ENCODE measurements at regions not wholly inside any gene's neighbourhood (a gene's known extent, or its start where the extent isn't known, plus 50 kb on each side); places are given as distances from the start of the nearest gene placed in this dataset.
"Not testable (repeated sequence)": the region's sequence is repeated elsewhere in the genome, so short reads cannot be mapped to it uniquely, and the experiment has no call there.

- no peak for DNase-seq
Measured at GRCh38 chr1:181204530-181204929, 116.0 kb downstream of the IER5 start.

GRCh38 chr1:181205901-181206300 is 117.4 kb downstream of the IER5 start:
- no peak for DNase-seq

- no peak for DNase-seq
Measured at GRCh38 chr1:181206513-181206912, 118.0 kb downstream of the IER5 start.

GRCh38 chr1:181206979-181207790 is 118.7 kb downstream of the IER5 start:
- no peak for DNase-seq

- DNase-seq = no peak
Measured at GRCh38 chr1:181208083-181208482, 119.6 kb downstream of the IER5 start.

- DNase-seq = no peak
Measured at GRCh38 chr1:181208967-181209366, 120.5 kb downstream of the IER5 start.

- DNase-seq = no peak
Measured at GRCh38 chr1:181213056-181213455, 124.6 kb downstream of the IER5 start.

- no peak for DNase-seq
Measured at GRCh38 chr1:181216591-181216994, 128.1 kb downstream of the IER5 start.

GRCh38 chr1:181219938-181220337 is 131.4 kb downstream of the IER5 start:
- no peak for DNase-seq

- no peak for DNase-seq
Measured at GRCh38 chr1:181221078-181221477, 132.6 kb downstream of the IER5 start.

GRCh38 chr1:181222972-181223505 is 134.5 kb downstream of the IER5 start:
- no peak for DNase-seq

GRCh38 chr1:181226728-181227127 is 138.2 kb downstream of the IER5 start:
- not testable (repeated sequence) for DNase-seq

- no peak for DNase-seq
Measured at GRCh38 chr1:181239086-181239485, 150.6 kb downstream of the IER5 start.

GRCh38 chr1:181246320-181246719 is 157.8 kb downstream of the IER5 start:
- DNase-seq = not testable (repeated sequence)

GRCh38 chr1:181248361-181248760 is 159.9 kb downstream of the IER5 start:
- not testable (repeated sequence) for DNase-seq

GRCh38 chr1:181249186-181249585 is 160.7 kb downstream of the IER5 start:
- no peak for DNase-seq

GRCh38 chr1:181250038-181250437 is 161.5 kb downstream of the IER5 start:
- DNase-seq = no peak

GRCh38 chr1:181251001-181251712 is 162.7 kb downstream of the IER5 start:
- no peak for DNase-seq

- no peak for DNase-seq
Measured at GRCh38 chr1:181251713-181252075, 163.2 kb downstream of the IER5 start.

GRCh38 chr1:181253601-181254000 is 165.1 kb downstream of the IER5 start:
- not testable (repeated sequence) for DNase-seq

- DNase-seq = no peak
Measured at GRCh38 chr1:181255270-181255929, 166.9 kb downstream of the IER5 start.

- DNase-seq = no peak
Measured at GRCh38 chr1:181257117-181257516, 168.6 kb downstream of the IER5 start.

- no peak for DNase-seq
Measured at GRCh38 chr1:181259026-181259745, 170.7 kb downstream of the IER5 start.

Measured in activated effector memory CD4-positive, alpha-beta T cell treated with anti-CD3 and anti-CD28 coated beads, Interleukin-2, amount 50 U/mL, for 16 hours (primary cell).